Thymus (tissue), 11 donors: ENCODE measurements at regions not wholly inside any gene's neighbourhood (a gene's known extent, or its start where the extent isn't known, plus 50 kb on each side); places are given as distances from the start of the nearest gene placed in this dataset.

ENCODE experiments used
- DNase-seq, 9 donors: peaks; one replicate each; pipeline ENCODE4 v3.0.0-alpha.2; 2013; ENCODE audit warnings: low spot score in 9 of 9, low read depth in 6 of 9, missing footprints in 1 of 9
- H3K27ac ChIP-seq, 2 donors: one replicate each; pipeline ENCODE4 v1.5.1; 2013; ENCODE audit warnings: control low read depth in 1 of 2, low read depth in 1 of 2, low read length in 1 of 2, mild to moderate bottlenecking in 1 of 2, moderate library complexity in 1 of 2
- H3K27me3 ChIP-seq, 2 donors: one replicate each; pipeline ENCODE4 v1.5.1; 2013; ENCODE audit warnings: low read length in 1 of 2; ENCODE audit not compliant: control insufficient read depth in 2 of 2, insufficient read depth in 1 of 2
- H3K36me3 ChIP-seq, 2 donors: one replicate each; pipeline ENCODE4 v1.5.1; 2013; ENCODE audit warnings: low read length in 1 of 2, mild to moderate bottlenecking in 1 of 2, moderate library complexity in 1 of 2; ENCODE audit not compliant: control insufficient read depth in 2 of 2, insufficient read depth in 2 of 2
- H3K4me1 ChIP-seq, 2 donors: one replicate each; pipeline ENCODE4 v1.5.1; 2013; ENCODE audit warnings: low read length in 2 of 2; ENCODE audit not compliant: control insufficient read depth in 2 of 2, insufficient read depth in 2 of 2
- H3K4me3 ChIP-seq, 2 donors: one replicate each; pipeline ENCODE4 v1.5.1; 2013; ENCODE audit warnings: low read length in 2 of 2, control low read depth in 1 of 2, mild to moderate bottlenecking in 1 of 2
- H3K9me3 ChIP-seq, 2 donors: one replicate each; pipeline ENCODE4 v1.5.1; 2013; ENCODE audit warnings: low read length in 1 of 2, mild to moderate bottlenecking in 1 of 2; ENCODE audit not compliant: control insufficient read depth in 2 of 2, insufficient read depth in 1 of 2
- WGBS: extraction: QIAGEN DNeasy Blood & Tissue Kit; methylation state at CpG from one replicate; pipeline ENCODE4 v1.1.7; 2013; 5-methylcytosine and 5-hydroxymethylcytosine counted together
- donor health status: healthy.

DNA sequence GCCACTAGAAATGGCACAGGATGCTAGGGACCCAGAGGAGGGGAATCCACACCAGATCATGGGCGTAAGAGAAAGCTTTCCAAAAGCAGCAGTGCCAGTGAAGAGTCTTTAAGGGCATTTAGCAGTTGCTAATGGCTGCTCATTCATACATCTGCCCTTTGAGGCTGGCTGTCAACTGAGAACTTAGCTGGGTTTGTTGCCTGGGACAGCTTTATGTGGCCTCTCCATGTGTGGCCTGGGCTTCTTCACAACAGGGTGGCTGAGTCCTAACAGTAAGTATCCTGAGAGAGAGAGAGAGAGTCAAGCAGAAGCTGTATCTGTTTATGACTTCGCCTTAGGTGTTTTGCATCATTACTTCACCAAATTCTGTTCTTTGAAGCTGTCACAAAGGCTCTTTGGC, 286.1 kb upstream of the KCNJ16 start:
- Histone ChIP-seq H3K4me3 (no peak overlapping the region), H3K27ac (no peak overlapping the region), H3K9me3 (no peaks in the 10 kb centered on the region), H3K36me3 (no peaks in the 10 kb centered on the region), H3K4me1 (no peaks in the 10 kb centered on the region), H3K27me3 (no peaks in the 10 kb centered on the region)
- WGBS, result 92% methylated on average over 2 of the region's 2 CpGs
- no peak for DNase-seq

DNA sequence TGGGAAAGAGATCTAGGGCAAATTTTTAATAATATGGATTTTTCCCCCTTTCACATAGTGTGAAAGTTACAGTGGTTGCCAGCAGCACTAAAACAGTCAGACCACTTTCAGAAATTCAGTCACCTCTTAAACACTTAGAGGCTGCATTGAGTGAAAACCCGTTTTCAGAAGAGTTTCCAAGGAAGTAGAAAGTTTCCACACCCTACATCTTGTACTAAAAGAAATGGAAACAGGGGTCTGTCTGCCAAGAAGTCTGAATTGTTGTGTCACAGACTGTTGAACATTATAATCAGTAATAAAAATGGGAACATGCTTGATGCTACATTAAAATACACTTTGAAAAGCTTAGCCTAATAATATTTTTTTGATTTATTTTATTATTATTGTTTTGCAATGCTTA, 278.9 kb upstream of the KCNJ16 start:
- Histone ChIP-seq H3K27ac (no peak overlapping the region), H3K36me3 (no peaks in the 10 kb centered on the region), H3K4me1 (no peaks in the 10 kb centered on the region), H3K9me3 (peaks cover 0 to 5% of the 10 kb centered on the region in 2 donors), H3K4me3 (no peak overlapping the region), H3K27me3 (no peaks in the 10 kb centered on the region)
- DNase-seq, result no peak
- 81% methylated on average over 1 of the region's 1 CpG for WGBS

GRCh38 chr17:69800870-69801269, 274.2 kb upstream of the KCNJ16 start:
- H3K9me3 ChIP-seq, result peaks cover 2 to 18% of the 10 kb centered on the region in 2 donors
- no peak overlapping the region for H3K27ac ChIP-seq
- H3K4me3 ChIP-seq, result no peak overlapping the region
- H3K4me1 ChIP-seq, result no peaks in the 10 kb centered on the region
- 97% methylated on average over 3 of the region's 3 CpGs for WGBS
- no peak for DNase-seq
- no peaks in the 10 kb centered on the region for H3K36me3 ChIP-seq
- no peaks in the 10 kb centered on the region for H3K27me3 ChIP-seq

GRCh38 chr17:69801368-69801767, 273.7 kb upstream of the KCNJ16 start:
- Histone ChIP-seq H3K27me3 (no peaks in the 10 kb centered on the region), H3K9me3 (peaks cover 2 to 18% of the 10 kb centered on the region in 2 donors), H3K36me3 (no peaks in the 10 kb centered on the region), H3K27ac (no peak overlapping the region), H3K4me1 (no peaks in the 10 kb centered on the region), H3K4me3 (no peak overlapping the region)
- WGBS, result 97% methylated on average over 3 of the region's 3 CpGs
- no peak for DNase-seq

DNA sequence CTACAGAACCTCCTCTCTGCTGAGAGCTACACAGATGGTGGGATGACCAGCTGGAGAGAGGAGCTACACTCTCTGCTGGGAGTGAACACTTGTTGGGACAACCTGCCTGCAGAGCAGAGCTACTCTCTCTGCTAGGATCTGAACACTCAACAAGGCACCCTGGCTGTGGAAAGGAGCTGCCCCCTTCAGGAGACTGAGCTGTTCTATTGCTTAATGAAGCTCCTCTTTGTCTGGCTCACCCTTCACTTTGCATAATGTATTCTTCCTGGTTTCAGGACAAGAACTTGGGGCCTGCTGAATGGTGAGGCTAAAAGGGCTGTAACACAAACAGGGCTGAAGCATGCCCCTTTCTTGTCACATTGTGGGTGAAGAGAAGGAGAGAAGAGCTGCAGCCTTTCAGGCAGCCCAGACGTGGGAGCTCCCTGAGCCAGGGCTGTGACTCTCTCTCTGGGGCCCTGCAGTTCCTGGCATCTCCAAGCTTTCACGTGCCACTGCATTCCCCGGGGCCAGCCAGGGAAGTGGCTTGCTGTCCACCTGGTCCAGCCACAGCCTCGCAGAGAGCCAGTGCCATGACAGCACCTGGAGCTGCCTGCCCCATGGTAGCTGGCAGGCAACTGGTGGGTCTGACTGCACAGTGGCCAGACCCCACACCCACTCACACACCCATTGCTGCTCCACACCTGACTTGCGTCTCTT, 272.8 kb upstream of the KCNJ16 start:
- 98% methylated on average over 5 of the region's 5 CpGs for WGBS
- H3K4me3 ChIP-seq, result no peak overlapping the region
- peaks cover 2 to 18% of the 10 kb centered on the region in 2 donors for H3K9me3 ChIP-seq
- H3K27ac ChIP-seq, result no peak overlapping the region
- no peaks in the 10 kb centered on the region for H3K27me3 ChIP-seq
- no peak for DNase-seq
- H3K36me3 ChIP-seq, result no peaks in the 10 kb centered on the region
- no peaks in the 10 kb centered on the region for H3K4me1 ChIP-seq

DNA sequence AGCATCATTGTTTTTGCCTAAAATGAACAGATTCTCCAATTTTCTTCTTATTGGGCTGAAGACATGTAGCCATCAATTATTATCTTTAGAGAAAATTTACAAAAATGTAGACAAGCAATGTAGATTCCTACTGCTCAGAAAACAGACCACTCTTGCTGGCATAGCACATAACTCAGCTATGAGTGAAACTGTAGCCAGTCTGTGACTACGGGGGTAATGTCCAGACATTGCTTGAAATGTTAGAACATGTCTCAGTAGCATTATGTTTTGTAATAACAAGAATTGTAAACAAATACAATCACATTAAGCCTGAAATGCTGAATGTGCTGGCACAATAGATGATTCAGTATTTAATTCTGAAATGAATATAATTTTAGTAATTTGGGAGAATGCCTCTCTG, 265.7 kb upstream of the KCNJ16 start:
- 86% methylated on average over 1 of the region's 1 CpG for WGBS
- no peak for DNase-seq
- Histone ChIP-seq H3K36me3 (no peaks in the 10 kb centered on the region), H3K27ac (no peak overlapping the region), H3K4me1 (no peaks in the 10 kb centered on the region), H3K4me3 (no peak overlapping the region), H3K9me3 (no peaks in the 10 kb centered on the region), H3K27me3 (no peaks in the 10 kb centered on the region)

- Histone ChIP-seq H3K9me3 (no peaks in the 10 kb centered on the region), H3K36me3 (no peaks in the 10 kb centered on the region), H3K4me3 (no peak overlapping the region), H3K27me3 (no peaks in the 10 kb centered on the region), H3K4me1 (no peaks in the 10 kb centered on the region), H3K27ac (no peak overlapping the region)
- WGBS, result 93% methylated on average over 6 of the region's 6 CpGs
- DNase-seq, result no peak
Measured at GRCh38 chr17:69810326-69810965, 264.6 kb upstream of the KCNJ16 start.

DNA sequence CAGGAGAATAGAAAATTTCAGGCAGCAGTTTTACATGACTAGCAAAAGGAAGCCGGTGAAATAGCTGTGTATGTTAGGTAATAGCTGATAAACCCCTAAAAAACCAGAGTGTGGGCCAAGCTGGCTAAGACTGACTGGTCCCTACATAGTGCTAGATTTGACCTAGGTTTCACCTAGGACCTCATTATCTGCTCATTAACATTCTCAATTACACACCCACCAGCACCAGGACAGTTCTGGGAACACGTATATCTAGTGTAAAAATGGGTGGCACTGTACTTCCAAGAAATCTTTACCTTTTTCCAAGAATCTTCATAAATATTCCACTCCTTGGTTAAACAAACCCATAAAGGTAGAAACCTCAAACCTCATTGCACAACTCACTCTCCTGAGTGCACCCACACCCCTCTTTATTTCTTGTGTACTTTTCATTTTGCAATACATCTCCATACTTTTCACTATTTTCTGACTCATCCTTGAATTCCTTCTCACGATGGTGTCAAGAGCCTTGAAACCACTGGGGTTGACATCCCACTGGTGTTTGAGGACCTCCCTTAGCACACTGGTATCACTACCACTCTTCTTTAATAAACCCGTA, 262.7 kb upstream of the KCNJ16 start:
- H3K9me3 ChIP-seq, result no peaks in the 10 kb centered on the region
- no peak for DNase-seq
- 95% methylated on average over 4 of the region's 4 CpGs for WGBS

DNA sequence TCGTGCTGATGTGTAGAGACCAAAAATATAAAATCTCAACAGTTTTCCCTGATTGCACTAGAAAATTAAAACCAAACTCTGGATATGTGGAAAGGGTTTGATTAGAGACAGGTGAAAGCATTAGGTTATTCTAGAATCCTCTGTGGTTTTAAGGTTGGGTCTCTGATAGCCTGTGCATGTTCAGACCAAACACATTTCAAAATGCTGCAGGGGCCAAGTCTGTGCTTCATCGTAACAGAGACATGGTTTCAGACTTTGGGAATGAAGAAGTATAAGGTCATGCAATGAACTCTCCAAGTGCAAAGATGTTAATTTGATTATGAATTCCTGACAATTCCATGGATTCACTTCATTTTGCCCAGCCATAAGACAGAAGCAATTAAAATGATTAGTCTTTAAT, 261.0 kb upstream of the KCNJ16 start:
- Histone ChIP-seq H3K27ac (no peak overlapping the region), H3K4me3 (no peak overlapping the region), H3K4me1 (no peaks in the 10 kb centered on the region), H3K27me3 (no peaks in the 10 kb centered on the region), H3K9me3 (no peaks in the 10 kb centered on the region), H3K36me3 (no peaks in the 10 kb centered on the region)
- no peak for DNase-seq
- 94% methylated on average over 2 of the region's 2 CpGs for WGBS

More for the DNA sequence above, 262.7 kb upstream of the KCNJ16 start:
- H3K36me3 ChIP-seq, result no peaks in the 10 kb centered on the region
- H3K27ac ChIP-seq, result no peak overlapping the region
- H3K27me3 ChIP-seq, result no peaks in the 10 kb centered on the region
- H3K4me3 ChIP-seq, result no peak overlapping the region
- H3K4me1 ChIP-seq, result no peaks in the 10 kb centered on the region
